Suprapubic skin (tissue), 4 donors: ENCODE measurements at regions not wholly inside any gene's neighbourhood (a gene's known extent, or its start where the extent isn't known, plus 50 kb on each side); places are given as distances from the start of the nearest gene placed in this dataset.

ENCODE experiments used
- DNase-seq, 2 donors: peaks; one replicate each; pipeline ENCODE4 v3.0.0-alpha.2; 2019; ENCODE audit warnings: low spot score in 2 of 2
- H3K27ac ChIP-seq: fragments of 200-600 bp; sonication (generic); one replicate; pipeline ENCODE4 v1.5.1; 2019
- H3K27me3 ChIP-seq: fragments of 200-600 bp; sonication (generic); one replicate; pipeline ENCODE4 v1.5.1; 2019
- H3K36me3 ChIP-seq: fragments of 200-600 bp; sonication (generic); one replicate; pipeline ENCODE4 v1.5.1; 2019
- H3K4me1 ChIP-seq: fragments of 200-600 bp; sonication (generic); one replicate; pipeline ENCODE4 v1.5.1; 2019
- H3K4me3 ChIP-seq: fragments of 200-600 bp; sonication (generic); one replicate; pipeline ENCODE4 v1.5.1; 2019; ENCODE audit warnings: mild to moderate bottlenecking
- H3K9me3 ChIP-seq: fragments of 200-600 bp; sonication (generic); one replicate; pipeline ENCODE4 v1.5.1; 2019
- CTCF ChIP-seq, 2 donors: fragments of 200-600 bp in 1 of 2; fragments of 450-650 bp in 1 of 2; sonication (generic) in 1 of 2; IDR thresholded peaks; one replicate each; pipeline ENCODE4 v1.5.1; 2016 to 2019; ENCODE audit warnings: antibody characterized with exemption in 2 of 2, mild to moderate bottlenecking in 1 of 2, moderate library complexity in 1 of 2
- EP300 ChIP-seq: sonication (generic); formaldehyde crosslinking; IDR thresholded peaks from one replicate; pipeline ENCODE4 v1.6.1; 2017; ENCODE audit warnings: antibody characterized with exemption
- POLR2A ChIP-seq, 2 donors: fragments of 450-650 bp; IDR thresholded peaks; one replicate each; pipeline ENCODE4 v1.6.1; 2017; ENCODE audit warnings: antibody characterized with exemption in 2 of 2, mild to moderate bottlenecking in 2 of 2, moderate library complexity in 2 of 2
- POLR2AphosphoS5 ChIP-seq, 3 donors: sonication (generic); formaldehyde crosslinking; IDR thresholded peaks; one replicate each; pipeline ENCODE4 v1.6.1; 2017; ENCODE audit warnings: antibody characterized with exemption in 3 of 3
- WGBS: methylation state at CpG from one replicate; pipeline ENCODE4 v1.1.5; 2018; 5-methylcytosine and 5-hydroxymethylcytosine counted together

GRCh38 chr1:98188774-98189173 lies 267.9 kb upstream of the DPYD start:
- H3K9me3 ChIP-seq = no peaks in the 10 kb centered on the region
- H3K27ac ChIP-seq = no peak overlapping the region
- H3K4me1 ChIP-seq = no peaks in the 10 kb centered on the region
- no peaks in the 10 kb centered on the region for H3K36me3 ChIP-seq
- no peak for TF ChIP-seq EP300
- TF ChIP-seq POLR2A (IDR thresholded peaks at IDR 0.05) = no peak
- no peak for TF ChIP-seq POLR2AphosphoS5 (IDR thresholded peaks at IDR 0.05)
- TF ChIP-seq CTCF (IDR thresholded peaks at IDR 0.05) = no peak
- no peaks in the 10 kb centered on the region for H3K27me3 ChIP-seq
- WGBS = 46% methylated on average over 1 of the region's 1 CpG
- H3K4me3 ChIP-seq = no peak overlapping the region
- no peak for DNase-seq

- no peaks in the 10 kb centered on the region for H3K4me1 ChIP-seq
- TF ChIP-seq CTCF (IDR thresholded peaks at IDR 0.05) (no peak), POLR2A (IDR thresholded peaks at IDR 0.05) (no peak), EP300 (no peak), POLR2AphosphoS5 (IDR thresholded peaks at IDR 0.05) (no peak)
- 82% methylated on average over 2 of the region's 2 CpGs for WGBS
- no peaks in the 10 kb centered on the region for H3K27me3 ChIP-seq
- no peaks in the 10 kb centered on the region for H3K36me3 ChIP-seq
- no peak overlapping the region for H3K4me3 ChIP-seq
- DNase-seq = no peak
- H3K9me3 ChIP-seq = no peaks in the 10 kb centered on the region
- no peak overlapping the region for H3K27ac ChIP-seq
Measured at GRCh38 chr1:98184856-98185255, 264.0 kb upstream of the DPYD start.

- no peaks in the 10 kb centered on the region for H3K27me3 ChIP-seq
- TF ChIP-seq EP300 = no peak
- no peak for TF ChIP-seq POLR2A (IDR thresholded peaks at IDR 0.05)
- TF ChIP-seq POLR2AphosphoS5 (IDR thresholded peaks at IDR 0.05) = no peak
- TF ChIP-seq CTCF (IDR thresholded peaks at IDR 0.05) = no peak
- WGBS = 86% methylated on average over 1 of the region's 1 CpG
- no peaks in the 10 kb centered on the region for H3K9me3 ChIP-seq
- no peaks in the 10 kb centered on the region for H3K36me3 ChIP-seq
- no peak overlapping the region for H3K27ac ChIP-seq
- DNase-seq = no peak
- no peaks in the 10 kb centered on the region for H3K4me1 ChIP-seq
- H3K4me3 ChIP-seq = no peak overlapping the region
Measured at GRCh38 chr1:98181036-98181764, 260.4 kb upstream of the DPYD start.

GRCh38 chr1:98179151-98179773 lies 258.4 kb upstream of the DPYD start:
- Histone ChIP-seq H3K4me1 (no peaks in the 10 kb centered on the region), H3K36me3 (no peaks in the 10 kb centered on the region), H3K4me3 (no peak overlapping the region), H3K27ac (no peak overlapping the region), H3K27me3 (no peaks in the 10 kb centered on the region), H3K9me3 (no peaks in the 10 kb centered on the region)
- 62% methylated on average over 4 of the region's 4 CpGs for WGBS
- no peak for DNase-seq
- TF ChIP-seq POLR2A (IDR thresholded peaks at IDR 0.05) (no peak), EP300 (no peak), POLR2AphosphoS5 (IDR thresholded peaks at IDR 0.05) (no peak), CTCF (IDR thresholded peaks at IDR 0.05) (no peak)

- Histone ChIP-seq H3K27me3 (no peaks in the 10 kb centered on the region), H3K36me3 (no peaks in the 10 kb centered on the region), H3K27ac (no peak overlapping the region), H3K4me3 (no peak overlapping the region), H3K9me3 (no peaks in the 10 kb centered on the region), H3K4me1 (no peaks in the 10 kb centered on the region)
- TF ChIP-seq POLR2A (IDR thresholded peaks at IDR 0.05) (no peak), CTCF (IDR thresholded peaks at IDR 0.05) (no peak), POLR2AphosphoS5 (IDR thresholded peaks at IDR 0.05) (no peak), EP300 (no peak)
- no peak for DNase-seq
- WGBS = 86% methylated on average over 2 of the region's 2 CpGs
Measured at GRCh38 chr1:98177751-98178150, 256.9 kb upstream of the DPYD start.
